ENCODE measurements at regions not wholly inside any gene's neighbourhood (a gene's known extent, or its start where the extent isn't known, plus 50 kb on each side); places are given as distances from the start of the nearest gene placed in this dataset.

DNA sequence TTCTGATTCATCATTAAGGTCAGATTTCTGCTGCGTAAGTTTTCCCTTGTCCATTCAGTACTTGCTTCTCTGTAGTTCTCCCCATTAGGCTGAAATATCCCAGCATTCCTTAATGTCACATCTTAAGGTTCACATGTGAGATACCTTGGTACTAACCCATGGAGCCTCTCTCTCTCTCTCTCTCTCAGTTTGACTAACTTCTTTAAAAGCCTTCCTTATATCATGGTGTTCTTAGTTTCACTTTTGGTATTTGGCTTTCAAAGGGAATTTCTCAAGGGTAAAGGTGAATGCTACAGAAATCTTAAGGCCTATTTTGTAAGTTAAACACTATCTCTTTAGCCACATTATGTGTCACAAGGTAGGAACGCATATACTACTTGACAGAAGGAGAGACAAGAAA is 427.3 kb upstream of the ZNF717 start:
- no peak overlapping the region for H3K4me3 ChIP-seq (ENCODE audit: low read length)
- TF ChIP-seq, protein P1, sequence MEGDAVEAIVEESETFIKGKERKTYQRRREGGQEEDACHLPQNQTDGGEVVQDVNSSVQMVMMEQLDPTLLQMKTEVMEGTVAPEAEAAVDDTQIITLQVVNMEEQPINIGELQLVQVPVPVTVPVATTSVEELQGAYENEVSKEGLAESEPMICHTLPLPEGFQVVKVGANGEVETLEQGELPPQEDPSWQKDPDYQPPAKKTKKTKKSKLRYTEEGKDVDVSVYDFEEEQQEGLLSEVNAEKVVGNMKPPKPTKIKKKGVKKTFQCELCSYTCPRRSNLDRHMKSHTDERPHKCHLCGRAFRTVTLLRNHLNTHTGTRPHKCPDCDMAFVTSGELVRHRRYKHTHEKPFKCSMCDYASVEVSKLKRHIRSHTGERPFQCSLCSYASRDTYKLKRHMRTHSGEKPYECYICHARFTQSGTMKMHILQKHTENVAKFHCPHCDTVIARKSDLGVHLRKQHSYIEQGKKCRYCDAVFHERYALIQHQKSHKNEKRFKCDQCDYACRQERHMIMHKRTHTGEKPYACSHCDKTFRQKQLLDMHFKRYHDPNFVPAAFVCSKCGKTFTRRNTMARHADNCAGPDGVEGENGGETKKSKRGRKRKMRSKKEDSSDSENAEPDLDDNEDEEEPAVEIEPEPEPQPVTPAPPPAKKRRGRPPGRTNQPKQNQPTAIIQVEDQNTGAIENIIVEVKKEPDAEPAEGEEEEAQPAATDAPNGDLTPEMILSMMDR (conservative IDR thresholded peaks at IDR 0.05; ENCODE audit: low read depth, low read length): no peak
- no peak for DNase-seq (ENCODE audit: low read depth)

DNA sequence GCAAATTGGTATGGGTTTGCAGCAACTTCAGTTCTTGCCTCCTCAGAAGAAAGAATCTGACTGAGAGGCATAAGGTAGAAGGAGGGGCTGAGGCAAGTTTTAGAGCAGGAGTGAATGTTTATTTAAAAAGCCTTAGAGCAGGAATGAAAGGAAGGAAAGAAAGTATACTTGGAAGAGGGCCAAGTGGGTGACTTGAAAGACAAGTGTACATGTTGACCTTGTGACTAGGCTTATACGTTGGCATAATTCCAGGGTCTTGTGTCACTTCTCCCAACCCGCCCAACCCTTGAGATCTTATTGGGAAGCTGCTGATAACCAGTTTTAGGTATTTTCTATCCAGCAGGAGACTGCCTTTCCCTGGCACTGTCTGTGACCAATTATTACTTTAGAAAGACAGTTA is 436.9 kb upstream of the ZNF717 start:
- no peak overlapping the region for H3K4me3 ChIP-seq (ENCODE audit: low read length)
- TF ChIP-seq, protein P1 (conservative IDR thresholded peaks at IDR 0.05; ENCODE audit: low read depth, low read length): no peak
- peak; percentile 82 for DNase-seq (ENCODE audit: low read depth)

DNA sequence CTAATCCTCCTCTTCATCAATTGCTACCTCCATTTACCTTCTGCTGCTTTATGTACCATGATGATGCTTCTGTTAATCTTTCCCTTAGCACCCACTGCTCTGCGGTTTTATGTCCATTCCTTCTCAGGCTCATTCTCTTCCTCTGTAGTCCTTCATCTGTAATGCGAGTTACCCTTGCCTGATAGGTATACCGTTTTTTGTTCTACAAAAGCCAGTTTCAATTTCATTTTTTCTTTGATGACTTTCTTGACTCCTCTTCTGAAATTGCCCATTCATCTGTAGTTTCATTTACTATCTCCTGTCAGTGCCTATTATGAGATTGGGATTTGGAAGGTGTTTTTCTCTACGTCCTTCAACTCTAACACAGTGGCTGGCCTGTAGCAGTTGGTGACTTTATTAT is 445.9 kb upstream of the ZNF717 start:
- no peak for DNase-seq (ENCODE audit: low read depth)
- H3K4me3 ChIP-seq (ENCODE audit: low read length): no peak overlapping the region
- TF ChIP-seq, protein P1 (conservative IDR thresholded peaks at IDR 0.05; ENCODE audit: low read depth, low read length): no peak

DNA sequence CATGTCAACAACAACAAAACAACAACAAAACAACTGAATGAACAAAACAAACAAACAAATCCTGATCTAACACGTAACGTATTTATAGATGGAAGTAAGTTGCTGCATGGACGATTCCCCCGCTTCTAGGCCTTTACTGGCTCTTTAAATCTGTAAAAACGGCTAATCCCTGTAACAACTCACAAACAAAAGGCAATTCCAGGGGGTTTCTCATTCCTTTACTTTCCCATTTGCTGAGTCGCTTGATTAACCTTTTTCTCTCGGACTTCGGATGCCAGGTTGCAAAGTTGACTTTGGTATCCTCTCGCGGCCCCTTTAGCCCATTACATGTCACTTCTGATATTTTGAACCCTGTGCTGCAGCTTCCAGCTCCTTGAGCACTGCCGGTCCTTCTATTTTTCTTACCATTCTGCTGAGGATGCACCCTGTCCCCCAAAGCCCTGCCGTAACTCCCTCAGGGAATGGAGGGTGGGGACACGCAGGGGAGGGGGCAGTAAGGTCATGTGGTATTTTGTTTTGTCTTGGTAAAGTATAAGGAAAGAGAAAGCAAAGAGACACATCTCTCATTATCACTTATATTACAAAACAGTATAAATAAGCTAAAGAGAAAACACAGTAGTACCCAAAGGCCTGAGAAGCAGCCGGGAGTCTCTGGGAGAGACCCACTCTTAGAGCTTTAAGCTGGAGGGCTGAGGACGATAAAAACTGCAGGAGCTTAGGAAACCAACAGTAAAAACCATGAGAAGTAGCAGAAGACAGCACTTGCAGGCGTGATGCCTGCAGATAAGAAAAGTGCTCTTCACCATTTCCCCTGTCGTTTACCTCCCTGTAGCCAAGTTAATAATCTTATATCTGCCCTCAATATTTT is 457.8 kb upstream of the ZNF717 start:
- TF ChIP-seq, protein P1 (conservative IDR thresholded peaks at IDR 0.05; ENCODE audit: low read depth, low read length): no peak
- no peak for DNase-seq (ENCODE audit: low read depth)
- H3K4me3 ChIP-seq (ENCODE audit: low read length): no peak overlapping the region

DNA sequence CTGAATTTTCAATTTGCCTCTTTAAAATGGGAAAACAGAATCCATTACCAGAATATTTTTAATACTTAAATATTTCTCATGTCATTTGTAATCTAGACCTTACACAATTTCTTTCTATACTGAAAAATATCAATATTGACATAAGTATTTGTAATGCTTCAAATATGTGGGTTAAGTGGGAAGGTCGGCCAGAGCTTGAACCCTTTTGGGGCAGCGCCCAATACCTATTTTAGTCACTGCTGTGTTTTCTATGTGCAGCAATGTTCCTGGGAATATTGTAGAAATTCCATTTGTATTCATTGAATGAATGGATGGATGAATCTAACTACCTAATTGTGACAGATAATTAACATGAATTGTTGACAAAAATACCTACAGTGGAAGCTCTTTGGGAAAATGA is 459.7 kb upstream of the ZNF717 start:
- TF ChIP-seq, protein P1 (conservative IDR thresholded peaks at IDR 0.05; ENCODE audit: low read depth, low read length): no peak
- no peak overlapping the region for H3K4me3 ChIP-seq (ENCODE audit: low read length)
- DNase-seq (ENCODE audit: low read depth): peak; percentile 6

DNA sequence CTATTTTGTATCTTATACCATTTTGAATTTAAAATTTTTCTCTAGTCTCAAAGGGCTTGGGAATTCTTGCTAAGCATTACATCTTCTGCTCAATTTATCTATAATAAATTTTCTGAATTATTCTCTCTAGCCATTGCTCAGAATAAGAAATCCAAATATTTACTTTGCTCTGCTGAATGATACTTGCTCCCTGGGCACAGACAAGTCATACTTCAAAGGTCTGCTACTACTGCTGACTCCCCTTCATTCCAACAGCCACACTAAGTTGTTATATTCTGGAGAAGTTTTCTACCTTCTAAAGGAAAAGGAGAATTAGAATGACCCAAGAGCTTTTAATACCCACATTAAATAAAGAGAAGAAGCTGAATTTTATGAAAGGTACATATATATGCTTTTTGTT is 460.3 kb upstream of the ZNF717 start:
- no peak for DNase-seq (ENCODE audit: low read depth)
- TF ChIP-seq, protein P1 (conservative IDR thresholded peaks at IDR 0.05; ENCODE audit: low read depth, low read length): no peak
- H3K4me3 ChIP-seq (ENCODE audit: low read length): no peak overlapping the region

DNA sequence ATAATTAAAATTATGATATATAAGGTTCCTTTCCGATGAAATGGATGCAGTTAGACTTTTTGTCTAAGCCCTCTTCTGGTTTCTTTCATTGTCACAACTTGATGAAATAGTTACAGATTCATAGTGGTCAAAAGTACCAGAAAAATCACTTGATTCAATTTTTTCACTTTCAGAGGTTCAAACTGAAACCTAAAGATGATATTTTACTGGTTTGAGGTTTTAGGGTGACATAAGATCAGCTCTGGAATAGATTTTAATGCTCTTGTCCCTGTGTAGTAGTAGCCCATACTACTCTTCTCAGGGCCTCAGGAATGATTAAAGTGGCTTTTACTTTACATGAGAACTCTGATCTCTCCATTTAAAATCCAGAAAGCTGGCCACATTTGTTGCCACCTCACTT is 479.1 kb upstream of the ZNF717 start:
- no peak for DNase-seq (ENCODE audit: low read depth)
- TF ChIP-seq, protein P1 (conservative IDR thresholded peaks at IDR 0.05; ENCODE audit: low read depth, low read length): no peak
- H3K4me3 ChIP-seq (ENCODE audit: low read length): no peak overlapping the region
